NCI-H1048 (cell line): ENCODE measurements at regions not wholly inside any gene's neighbourhood (a gene's known extent, or its start where the extent isn't known, plus 50 kb on each side); places are given as distances from the start of the nearest gene placed in this dataset.

Experiments used
- DNase-seq: peaks from one replicate; lab custom pipeline; 2025; lab: John Stamatoyannopoulos, UW

DNA sequence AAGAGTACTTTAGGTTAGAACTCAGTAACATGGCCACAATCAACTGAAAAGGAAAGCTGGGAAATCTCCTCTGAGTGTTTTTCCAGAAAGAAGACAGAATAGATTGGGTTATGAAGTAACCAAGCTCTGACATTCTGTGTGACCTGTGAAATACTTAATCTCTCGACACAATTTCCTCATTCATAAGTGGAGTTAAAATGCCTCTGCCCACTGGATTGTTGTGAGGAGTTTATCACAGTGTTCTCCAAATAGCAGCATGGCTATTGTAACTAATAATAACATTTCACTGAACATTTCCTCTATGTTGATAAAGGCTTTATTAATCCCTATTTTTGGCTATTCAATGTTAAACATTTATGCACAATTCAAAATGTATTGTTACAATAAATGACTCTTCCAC is 311.0 kb downstream of the GABRB2 start:
- no peak for DNase-seq

GRCh38 chr5:161233553-161233952 is 313.0 kb downstream of the GABRB2 start:
- DNase-seq: no peak

- no peak for DNase-seq
Observed at GRCh38 chr5:161230221-161230620, 316.3 kb downstream of the GABRB2 start.

- no peak for DNase-seq
Observed at GRCh38 chr5:161219816-161220215, 326.7 kb downstream of the GABRB2 start.

DNA sequence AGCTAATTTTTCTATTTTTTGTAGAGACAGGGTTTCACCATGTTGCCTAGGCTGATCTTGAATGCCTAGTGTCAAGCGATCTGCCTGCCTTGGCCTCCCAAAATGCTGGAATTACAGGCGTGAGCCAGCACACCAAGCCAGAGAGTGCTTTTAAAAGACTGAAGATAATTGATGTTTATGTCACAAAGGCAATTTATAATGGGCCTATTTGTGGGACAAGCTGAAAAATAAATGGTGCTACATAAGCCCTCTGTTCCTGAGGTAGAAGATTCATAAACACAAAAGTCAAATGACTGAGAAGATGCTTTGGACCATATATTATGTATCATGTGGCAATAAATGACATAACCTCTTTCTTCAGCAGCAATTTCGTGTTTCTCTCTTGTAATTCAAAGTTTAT is 329.6 kb downstream of the GABRB2 start:
- DNase-seq: no peak

- DNase-seq: no peak
Observed at GRCh38 chr5:161212123-161212712, 334.3 kb downstream of the GABRB2 start.

DNA sequence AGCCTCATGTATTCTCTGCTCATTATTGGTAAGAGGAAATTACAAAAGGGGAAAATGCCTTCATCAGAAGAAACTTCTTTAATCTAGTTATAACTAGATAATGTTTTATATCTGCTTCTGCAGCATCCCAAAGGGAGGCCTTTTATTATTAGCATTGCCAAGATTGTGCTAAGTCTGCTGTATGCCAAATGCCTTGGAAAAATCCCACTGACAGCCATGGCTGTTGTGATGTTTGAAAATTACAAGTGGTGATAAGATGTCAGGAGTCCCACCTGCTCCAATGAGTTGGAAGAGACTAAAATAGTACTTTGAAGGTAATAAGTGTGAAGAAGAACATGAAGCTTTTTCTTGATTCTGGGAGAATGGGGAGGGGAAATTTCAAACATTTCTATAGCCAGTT is 345.0 kb downstream of the GABRB2 start:
- DNase-seq: no peak

- DNase-seq: no peak
Observed at GRCh38 chr5:161190778-161191177, 338.8 kb upstream of the ATP10B start.

DNA sequence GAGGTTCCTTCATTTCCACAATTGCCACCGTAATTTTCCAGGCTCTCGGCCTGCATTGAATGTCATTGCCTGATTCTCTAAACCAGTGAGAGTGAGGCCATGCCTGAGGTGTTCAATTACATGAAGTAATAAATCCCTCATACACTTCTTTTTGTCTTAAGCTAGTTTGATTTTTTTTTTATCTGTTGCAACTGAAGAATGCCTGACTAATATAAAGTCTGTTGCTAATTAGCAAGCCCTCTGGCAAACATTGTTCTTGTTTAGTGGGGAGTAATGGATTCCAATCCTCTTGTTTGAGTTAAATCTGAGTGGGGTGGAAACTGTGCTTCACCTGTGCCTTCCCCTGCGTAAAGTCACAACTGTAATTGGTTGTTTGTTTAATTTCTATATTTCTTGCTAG is 338.1 kb upstream of the ATP10B start:
- no peak for DNase-seq

- no peak for DNase-seq
Observed at GRCh38 chr5:161189452-161189851, 337.4 kb upstream of the ATP10B start.

DNA sequence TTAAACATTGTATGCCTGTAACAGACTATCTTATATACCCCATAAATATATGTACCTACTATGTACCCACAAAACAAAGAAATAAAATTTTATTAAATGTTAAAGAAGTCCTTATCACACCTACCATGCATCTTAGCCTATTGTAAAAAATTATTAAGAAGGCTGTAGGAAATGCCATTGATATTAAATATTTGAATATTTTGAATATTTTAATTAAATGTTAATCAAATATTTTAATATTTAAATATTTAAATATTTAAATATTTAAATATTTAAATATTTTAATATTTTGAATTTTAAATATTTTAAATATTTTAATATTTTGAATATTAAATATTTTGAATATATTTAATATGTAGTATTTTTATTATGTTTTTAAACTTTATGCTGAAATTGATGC is 331.5 kb upstream of the ATP10B start:
- no peak for DNase-seq

DNA sequence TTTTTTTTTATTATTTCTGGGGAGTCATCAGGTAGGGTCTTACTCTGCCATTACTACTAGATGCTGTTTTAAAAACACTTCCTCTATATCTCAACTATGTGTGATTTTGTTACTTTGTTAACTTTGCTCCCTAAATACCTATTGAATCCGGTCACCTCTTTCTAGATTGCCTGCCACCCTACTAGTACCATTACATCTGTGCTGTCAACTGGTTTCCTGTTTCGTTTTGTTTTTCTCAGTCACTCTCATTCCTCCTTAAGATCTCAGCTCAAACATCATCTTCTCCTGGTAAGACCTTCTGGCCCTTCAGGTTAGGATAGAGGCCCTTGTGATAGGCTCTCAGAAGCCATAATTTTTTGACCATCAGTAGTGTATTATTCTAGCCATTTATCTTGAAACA is 324.2 kb upstream of the ATP10B start:
- no peak for DNase-seq

GRCh38 chr5:161169776-161170175 is 317.8 kb upstream of the ATP10B start:
- DNase-seq: no peak

- DNase-seq: no peak
Observed at GRCh38 chr5:161167016-161167767, 315.2 kb upstream of the ATP10B start.

GRCh38 chr5:161165998-161166660 is 314.1 kb upstream of the ATP10B start:
- no peak for DNase-seq

DNA sequence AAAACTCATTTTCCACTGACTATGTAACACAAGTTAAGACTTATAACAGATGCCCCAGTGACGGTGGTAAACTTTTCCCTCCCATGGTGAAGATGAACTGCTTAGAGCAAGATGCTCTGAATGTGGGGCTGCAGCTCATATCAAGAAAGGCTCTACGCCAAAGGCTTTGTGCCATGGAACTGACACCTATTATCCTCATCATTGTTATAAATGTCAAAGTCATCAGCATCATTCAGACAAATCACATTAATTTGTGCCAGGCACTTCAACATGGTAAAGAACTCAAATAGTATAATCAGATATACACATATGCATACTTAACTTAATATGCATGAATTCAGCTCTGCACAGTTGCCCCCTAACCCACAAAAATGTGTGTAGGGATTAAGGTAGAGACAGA is 305.9 kb upstream of the ATP10B start:
- no peak for DNase-seq

GRCh38 chr5:161155451-161155850 is 303.4 kb upstream of the ATP10B start:
- no peak for DNase-seq

GRCh38 chr5:161152415-161152940 is 300.5 kb upstream of the ATP10B start:
- no peak for DNase-seq

- no peak for DNase-seq
Observed at GRCh38 chr5:161150441-161150988, 298.5 kb upstream of the ATP10B start.

GRCh38 chr5:161149078-161149477 is 297.1 kb upstream of the ATP10B start:
- no peak for DNase-seq

- no peak for DNase-seq
Observed at GRCh38 chr5:161138751-161139455, 286.9 kb upstream of the ATP10B start.

- no peak for DNase-seq
Observed at GRCh38 chr5:161134956-161135355, 282.9 kb upstream of the ATP10B start.
